NB4 (cell line): ENCODE measurements at regions not wholly inside any gene's neighbourhood (a gene's known extent, or its start where the extent isn't known, plus 50 kb on each side); places are given as distances from the start of the nearest gene placed in this dataset.

Experiments used
- POLR2A ChIP-seq: IDR thresholded peaks from 2 replicates; pipeline ENCODE4 v1.6.1; 2011; ENCODE audit warnings: mild to moderate bottlenecking; ENCODE audit not compliant: insufficient read length; ENCODE audit errors: extremely low read depth
- TF ChIP-seq, protein P1 (sequence below): IDR thresholded peaks from one replicate; pipeline ENCODE4 v1.5.1; 2012; ENCODE audit warnings: low read depth, low read length

DNA sequence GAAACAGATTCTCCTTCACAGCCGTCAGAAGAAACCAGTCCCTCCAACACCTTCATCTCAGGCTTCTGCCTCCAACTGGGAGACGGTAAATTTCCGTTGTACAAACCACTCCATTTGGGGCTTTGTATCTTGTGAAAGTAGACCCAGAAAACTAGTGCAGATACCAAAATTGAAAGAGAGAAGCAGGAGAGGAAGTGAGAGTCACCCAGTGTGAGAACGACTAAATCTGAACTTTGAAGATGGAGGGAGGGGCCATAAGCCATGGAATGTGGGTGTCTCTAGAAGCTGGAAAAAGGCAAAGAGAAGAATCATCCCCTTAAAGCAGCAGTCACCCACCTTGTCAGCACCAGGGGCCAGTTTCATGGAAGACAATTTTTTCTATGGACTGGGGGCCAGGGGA, 88.3 kb upstream of the LRATD1 start:
- TF ChIP-seq, protein P1, sequence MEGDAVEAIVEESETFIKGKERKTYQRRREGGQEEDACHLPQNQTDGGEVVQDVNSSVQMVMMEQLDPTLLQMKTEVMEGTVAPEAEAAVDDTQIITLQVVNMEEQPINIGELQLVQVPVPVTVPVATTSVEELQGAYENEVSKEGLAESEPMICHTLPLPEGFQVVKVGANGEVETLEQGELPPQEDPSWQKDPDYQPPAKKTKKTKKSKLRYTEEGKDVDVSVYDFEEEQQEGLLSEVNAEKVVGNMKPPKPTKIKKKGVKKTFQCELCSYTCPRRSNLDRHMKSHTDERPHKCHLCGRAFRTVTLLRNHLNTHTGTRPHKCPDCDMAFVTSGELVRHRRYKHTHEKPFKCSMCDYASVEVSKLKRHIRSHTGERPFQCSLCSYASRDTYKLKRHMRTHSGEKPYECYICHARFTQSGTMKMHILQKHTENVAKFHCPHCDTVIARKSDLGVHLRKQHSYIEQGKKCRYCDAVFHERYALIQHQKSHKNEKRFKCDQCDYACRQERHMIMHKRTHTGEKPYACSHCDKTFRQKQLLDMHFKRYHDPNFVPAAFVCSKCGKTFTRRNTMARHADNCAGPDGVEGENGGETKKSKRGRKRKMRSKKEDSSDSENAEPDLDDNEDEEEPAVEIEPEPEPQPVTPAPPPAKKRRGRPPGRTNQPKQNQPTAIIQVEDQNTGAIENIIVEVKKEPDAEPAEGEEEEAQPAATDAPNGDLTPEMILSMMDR, result no peak
- TF ChIP-seq POLR2A, result no peak
